ENCODE measurements at regions not wholly inside any gene's neighbourhood (a gene's known extent, or its start where the extent isn't known, plus 50 kb on each side); places are given as distances from the start of the nearest gene placed in this dataset.

DNA sequence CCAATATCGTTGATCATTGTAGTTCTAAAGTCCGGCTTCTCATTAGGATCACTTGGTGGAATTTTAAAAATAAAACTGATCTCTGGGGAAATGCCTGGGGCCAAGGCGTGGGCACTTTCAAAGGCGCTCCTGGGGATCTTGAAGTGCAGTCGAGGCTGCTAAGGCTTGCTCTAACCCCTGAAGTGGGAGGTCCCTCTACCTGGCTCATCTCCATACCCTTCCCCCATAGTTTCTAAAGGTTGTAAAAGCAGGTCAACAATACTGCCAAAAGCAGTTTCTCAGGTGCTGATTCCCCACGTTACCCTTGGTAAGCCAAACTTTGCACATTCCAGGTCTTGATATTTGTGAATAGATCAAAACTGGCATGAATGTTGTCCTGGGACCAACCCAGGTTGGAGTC lies 79.0 kb upstream of the SP8 start:
- TF ChIP-seq, protein P1, sequence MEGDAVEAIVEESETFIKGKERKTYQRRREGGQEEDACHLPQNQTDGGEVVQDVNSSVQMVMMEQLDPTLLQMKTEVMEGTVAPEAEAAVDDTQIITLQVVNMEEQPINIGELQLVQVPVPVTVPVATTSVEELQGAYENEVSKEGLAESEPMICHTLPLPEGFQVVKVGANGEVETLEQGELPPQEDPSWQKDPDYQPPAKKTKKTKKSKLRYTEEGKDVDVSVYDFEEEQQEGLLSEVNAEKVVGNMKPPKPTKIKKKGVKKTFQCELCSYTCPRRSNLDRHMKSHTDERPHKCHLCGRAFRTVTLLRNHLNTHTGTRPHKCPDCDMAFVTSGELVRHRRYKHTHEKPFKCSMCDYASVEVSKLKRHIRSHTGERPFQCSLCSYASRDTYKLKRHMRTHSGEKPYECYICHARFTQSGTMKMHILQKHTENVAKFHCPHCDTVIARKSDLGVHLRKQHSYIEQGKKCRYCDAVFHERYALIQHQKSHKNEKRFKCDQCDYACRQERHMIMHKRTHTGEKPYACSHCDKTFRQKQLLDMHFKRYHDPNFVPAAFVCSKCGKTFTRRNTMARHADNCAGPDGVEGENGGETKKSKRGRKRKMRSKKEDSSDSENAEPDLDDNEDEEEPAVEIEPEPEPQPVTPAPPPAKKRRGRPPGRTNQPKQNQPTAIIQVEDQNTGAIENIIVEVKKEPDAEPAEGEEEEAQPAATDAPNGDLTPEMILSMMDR (IDR thresholded peaks at IDR 0.05; ENCODE audit: insufficient read depth, missing control alignments), result no peak
- FAIRE-seq, result no peak

DNA sequence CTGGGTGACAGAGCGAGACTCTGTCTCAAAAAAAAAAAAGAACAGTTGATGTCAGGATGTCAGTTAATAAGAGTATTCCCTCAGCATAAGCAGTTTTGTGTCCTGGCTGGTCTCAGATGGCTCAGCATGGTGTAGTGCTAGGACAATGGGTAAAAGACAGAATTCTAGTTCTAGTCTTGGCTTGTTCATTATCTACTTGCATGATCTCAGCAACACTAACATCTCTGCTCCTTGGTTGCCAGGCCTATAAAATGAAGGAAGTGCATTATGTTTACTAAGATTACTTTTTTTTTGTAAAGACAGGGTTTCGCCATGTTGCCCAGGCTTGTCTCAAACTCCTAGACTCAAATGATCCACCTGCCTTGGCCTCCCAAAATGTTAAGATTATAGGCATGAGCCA lies 84.3 kb upstream of the SP8 start:
- DNase-seq (ENCODE audit: insufficient read length, low spot score) (no peak), FAIRE-seq (no peak)
- TF ChIP-seq, protein P1 (IDR thresholded peaks at IDR 0.05; ENCODE audit: insufficient read depth, missing control alignments), result no peak

More for the DNA sequence above, 79.0 kb upstream of the SP8 start:
- DNase-seq (ENCODE audit: insufficient read length, low spot score), result no peak

- FAIRE-seq (no peak), DNase-seq (ENCODE audit: insufficient read length, low spot score) (no peak)
- TF ChIP-seq, protein P1 (IDR thresholded peaks at IDR 0.05; ENCODE audit: insufficient read depth, missing control alignments), result no peak
These were observed 106.1 kb upstream of the SP8 start for GRCh38 chr7:20892776-20893175.

DNA sequence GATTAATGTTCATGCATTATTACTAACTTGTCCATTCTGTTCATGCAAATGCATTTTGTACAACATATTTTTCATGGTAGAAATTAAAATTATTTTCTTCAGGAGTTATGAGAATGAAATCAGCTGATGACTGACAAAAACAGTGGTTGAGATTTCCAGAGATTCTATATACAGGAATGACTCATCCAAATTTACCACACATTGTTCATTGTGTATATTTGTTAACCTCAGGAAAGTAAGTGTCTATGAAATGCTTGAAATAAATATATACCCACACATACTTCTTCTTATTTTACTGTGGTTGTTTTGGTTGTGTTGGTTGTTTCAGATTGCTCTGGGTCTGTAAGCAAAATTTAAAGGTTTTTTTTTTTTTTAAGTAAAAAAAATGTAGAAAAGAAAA lies 108.1 kb upstream of the SP8 start:
- FAIRE-seq (no peak), DNase-seq (ENCODE audit: insufficient read length, low spot score) (no peak)
- TF ChIP-seq, protein P1 (IDR thresholded peaks at IDR 0.05; ENCODE audit: insufficient read depth, missing control alignments), result no peak

DNA sequence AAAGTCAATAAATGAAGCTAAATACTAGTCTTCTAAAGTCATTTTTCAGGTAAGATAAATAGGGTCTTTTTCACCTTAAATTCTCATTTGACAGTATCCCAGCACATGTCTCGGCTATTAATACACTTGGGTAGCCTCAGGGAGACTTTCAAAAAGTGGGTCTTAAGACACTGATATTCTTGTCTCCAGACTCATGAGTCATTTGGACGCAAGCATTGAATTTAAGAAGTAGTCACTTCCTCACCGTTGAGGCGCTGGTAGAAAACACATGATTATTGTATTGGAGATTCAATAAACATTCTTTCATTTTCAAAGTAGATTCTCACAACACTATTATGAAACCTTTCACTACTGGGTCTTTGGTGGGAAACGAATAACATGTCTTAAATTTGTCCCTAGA lies 108.9 kb upstream of the SP8 start:
- DNase-seq (ENCODE audit: insufficient read length, low spot score), result no peak
- FAIRE-seq, result no peak
- TF ChIP-seq, protein P1 (IDR thresholded peaks at IDR 0.05; ENCODE audit: insufficient read depth, missing control alignments), result no peak

DNA sequence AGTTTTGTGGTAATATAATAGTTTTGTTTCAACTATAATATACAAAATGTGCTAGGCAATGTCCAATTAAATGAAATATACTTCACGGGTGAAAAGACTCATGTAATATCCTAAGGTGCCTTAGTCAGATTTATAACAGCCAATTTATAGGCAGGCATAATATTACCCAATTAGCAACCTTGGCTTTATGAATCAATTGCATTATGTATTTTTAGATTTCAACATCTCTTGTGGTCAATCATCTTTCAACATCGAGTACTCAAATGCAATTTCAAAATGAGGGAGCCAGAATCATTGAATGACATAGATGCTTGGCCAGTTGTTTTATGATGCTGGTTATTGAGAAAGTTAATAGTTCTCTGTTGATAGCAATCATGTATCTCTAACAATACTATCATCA lies 110.3 kb upstream of the SP8 start:
- DNase-seq (ENCODE audit: insufficient read length, low spot score) (no peak), FAIRE-seq (no peak)
- TF ChIP-seq, protein P1 (IDR thresholded peaks at IDR 0.05; ENCODE audit: insufficient read depth, missing control alignments), result no peak

GRCh38 chr7:20906801-20907453 lies 120.2 kb upstream of the SP8 start:
- no peak for FAIRE-seq
- TF ChIP-seq, protein P1 (IDR thresholded peaks at IDR 0.05; ENCODE audit: insufficient read depth, missing control alignments), result no peak

More at GRCh38 chr7:20906801-20907453, 120.2 kb upstream of the SP8 start:
- no peak for DNase-seq (ENCODE audit: insufficient read length, low spot score)
